ENCODE measurements at regions not wholly inside any gene's neighbourhood (a gene's known extent, or its start where the extent isn't known, plus 50 kb on each side); places are given as distances from the start of the nearest gene placed in this dataset.

GRCh38 chr7:128145191-128145590 is 95.9 kb upstream of the LEP start:
- Histone ChIP-seq H3K4me1 (no peaks in the 10 kb centered on the region), H3K4me3 (no peak overlapping the region), H3K27me3 (ENCODE audit: low read depth) (peaks cover 33% of the 10 kb centered on the region), H3K9me3 (no peaks in the 10 kb centered on the region), H3K36me3 (replicated peaks) (no peaks in the 10 kb centered on the region)
- in situ Hi-C loops (cut with MboI; ENCODE audit: low sequenced_read_pairs), result no loop called here
- no peak for DNase-seq (ENCODE audit: low spot score in 2 of 2)

GRCh38 chr7:128146052-128146451 is 95.0 kb upstream of the LEP start:
- no peaks in the 10 kb centered on the region for H3K36me3 ChIP-seq (replicated peaks)
- DNase-seq (ENCODE audit: low spot score in 2 of 2), result no peak
- H3K4me1 ChIP-seq, result no peaks in the 10 kb centered on the region
- H3K9me3 ChIP-seq, result no peaks in the 10 kb centered on the region
- H3K27me3 ChIP-seq (ENCODE audit: low read depth), result peaks cover 41% of the 10 kb centered on the region
- no peak overlapping the region for H3K4me3 ChIP-seq
- in situ Hi-C loops (cut with MboI; ENCODE audit: low sequenced_read_pairs), result no loop called here

- DNase-seq (ENCODE audit: low spot score in 2 of 2), result no peak
- no peaks in the 10 kb centered on the region for H3K36me3 ChIP-seq (replicated peaks)
- no peak overlapping the region for H3K4me3 ChIP-seq
- no peaks in the 10 kb centered on the region for H3K9me3 ChIP-seq
- no peaks in the 10 kb centered on the region for H3K4me1 ChIP-seq
- in situ Hi-C loops (cut with MboI; ENCODE audit: low sequenced_read_pairs), result no loop called here
- H3K27me3 ChIP-seq (ENCODE audit: low read depth), result peaks cover 25% of the 10 kb centered on the region
Measured at GRCh38 chr7:128148676-128149075, 92.4 kb upstream of the LEP start.

- no peaks in the 10 kb centered on the region for H3K4me1 ChIP-seq
- no peaks in the 10 kb centered on the region for H3K9me3 ChIP-seq
- H3K27me3 ChIP-seq (ENCODE audit: low read depth), result peaks cover 21% of the 10 kb centered on the region
- DNase-seq (ENCODE audit: low spot score in 2 of 2), result no peak
- no peaks in the 10 kb centered on the region for H3K36me3 ChIP-seq (replicated peaks)
- H3K4me3 ChIP-seq, result no peak overlapping the region
- in situ Hi-C loops (cut with MboI; ENCODE audit: low sequenced_read_pairs), result no loop called here
Measured at GRCh38 chr7:128150223-128150865, 90.7 kb upstream of the LEP start.

- in situ Hi-C loops (cut with MboI; ENCODE audit: low sequenced_read_pairs), result no loop called here
- H3K4me1 ChIP-seq, result no peaks in the 10 kb centered on the region
- no peaks in the 10 kb centered on the region for H3K9me3 ChIP-seq
- no peak for DNase-seq (ENCODE audit: low spot score in 2 of 2)
- no peaks in the 10 kb centered on the region for H3K36me3 ChIP-seq (replicated peaks)
- H3K4me3 ChIP-seq, result no peak overlapping the region
- H3K27me3 ChIP-seq (ENCODE audit: low read depth), result peaks cover 15% of the 10 kb centered on the region
Measured at GRCh38 chr7:128151635-128152034, 89.4 kb upstream of the LEP start.

- Histone ChIP-seq H3K27me3 (ENCODE audit: low read depth) (peaks cover 19% of the 10 kb centered on the region), H3K4me1 (no peaks in the 10 kb centered on the region), H3K9me3 (no peaks in the 10 kb centered on the region), H3K36me3 (replicated peaks) (no peaks in the 10 kb centered on the region), H3K4me3 (no peak overlapping the region)
- DNase-seq (ENCODE audit: low spot score in 2 of 2), result no peak
- in situ Hi-C loops (cut with MboI; ENCODE audit: low sequenced_read_pairs), result no loop called here
Measured at GRCh38 chr7:128152721-128153120, 88.4 kb upstream of the LEP start.

GRCh38 chr7:128153436-128153835 is 87.6 kb upstream of the LEP start:
- Histone ChIP-seq H3K4me1 (no peaks in the 10 kb centered on the region), H3K9me3 (no peaks in the 10 kb centered on the region), H3K36me3 (replicated peaks) (no peaks in the 10 kb centered on the region), H3K4me3 (no peak overlapping the region), H3K27me3 (ENCODE audit: low read depth) (peaks cover 21% of the 10 kb centered on the region)
- DNase-seq (ENCODE audit: low spot score in 2 of 2), result no peak
- in situ Hi-C loops (cut with MboI; ENCODE audit: low sequenced_read_pairs), result no loop called here

- in situ Hi-C loops (cut with MboI; ENCODE audit: low sequenced_read_pairs), result no loop called here
- H3K4me3 ChIP-seq, result no peak overlapping the region
- H3K36me3 ChIP-seq (replicated peaks), result no peaks in the 10 kb centered on the region
- H3K27me3 ChIP-seq (ENCODE audit: low read depth), result peaks cover 26% of the 10 kb centered on the region
- H3K4me1 ChIP-seq, result no peaks in the 10 kb centered on the region
- no peaks in the 10 kb centered on the region for H3K9me3 ChIP-seq
- DNase-seq (ENCODE audit: low spot score in 2 of 2), result no peak
Measured at GRCh38 chr7:128154504-128154903, 86.6 kb upstream of the LEP start.

- no peak for DNase-seq (ENCODE audit: low spot score in 2 of 2)
- Histone ChIP-seq H3K36me3 (replicated peaks) (no peaks in the 10 kb centered on the region), H3K27me3 (ENCODE audit: low read depth) (peaks cover 26% of the 10 kb centered on the region), H3K9me3 (no peaks in the 10 kb centered on the region), H3K4me1 (no peaks in the 10 kb centered on the region), H3K4me3 (no peak overlapping the region)
- in situ Hi-C loops (cut with MboI; ENCODE audit: low sequenced_read_pairs), result no loop called here
Measured at GRCh38 chr7:128155100-128155740, 85.9 kb upstream of the LEP start.

- no peak for DNase-seq (ENCODE audit: low spot score in 2 of 2)
- peaks cover 13% of the 10 kb centered on the region; the same call in 1 of the 2 replicates for H3K27me3 ChIP-seq (ENCODE audit: low read depth)
- no peaks in the 10 kb centered on the region for H3K36me3 ChIP-seq (replicated peaks)
- no peaks in the 10 kb centered on the region for H3K4me1 ChIP-seq
- no peaks in the 10 kb centered on the region for H3K9me3 ChIP-seq
- no peak overlapping the region for H3K4me3 ChIP-seq
- in situ Hi-C loops (cut with MboI; ENCODE audit: low sequenced_read_pairs), result no loop called here
Measured at GRCh38 chr7:128157906-128158305, 83.2 kb upstream of the LEP start.

GRCh38 chr7:128158370-128158769 is 82.7 kb upstream of the LEP start:
- H3K36me3 ChIP-seq (replicated peaks), result no peaks in the 10 kb centered on the region
- no peak overlapping the region for H3K4me3 ChIP-seq
- H3K27me3 ChIP-seq (ENCODE audit: low read depth), result peaks cover 17% of the 10 kb centered on the region; the same call in 1 of the 2 replicates
- in situ Hi-C loops (cut with MboI; ENCODE audit: low sequenced_read_pairs), result no loop called here
- no peak for DNase-seq (ENCODE audit: low spot score in 2 of 2)
- no peaks in the 10 kb centered on the region for H3K9me3 ChIP-seq
- H3K4me1 ChIP-seq, result no peaks in the 10 kb centered on the region

GRCh38 chr7:128160296-128160695 is 80.8 kb upstream of the LEP start:
- Histone ChIP-seq H3K36me3 (replicated peaks) (no peaks in the 10 kb centered on the region), H3K27me3 (ENCODE audit: low read depth) (peaks cover 26% of the 10 kb centered on the region), H3K4me3 (no peak overlapping the region), H3K9me3 (no peaks in the 10 kb centered on the region), H3K4me1 (no peaks in the 10 kb centered on the region)
- no peak for DNase-seq (ENCODE audit: low spot score in 2 of 2)
- in situ Hi-C loops (cut with MboI; ENCODE audit: low sequenced_read_pairs), result no loop called here

GRCh38 chr7:128161466-128162125 is 79.5 kb upstream of the LEP start:
- DNase-seq (ENCODE audit: low spot score in 2 of 2), result no peak
- Histone ChIP-seq H3K27me3 (ENCODE audit: low read depth) (peaks cover 39% of the 10 kb centered on the region), H3K4me1 (no peaks in the 10 kb centered on the region), H3K9me3 (no peaks in the 10 kb centered on the region), H3K4me3 (no peak overlapping the region), H3K36me3 (replicated peaks) (no peaks in the 10 kb centered on the region)
- in situ Hi-C loops (cut with MboI; ENCODE audit: low sequenced_read_pairs), result no loop called here

GRCh38 chr7:128162666-128163065 is 78.4 kb upstream of the LEP start:
- H3K9me3 ChIP-seq, result no peaks in the 10 kb centered on the region
- H3K4me3 ChIP-seq, result no peak overlapping the region
- H3K36me3 ChIP-seq (replicated peaks), result no peaks in the 10 kb centered on the region
- H3K27me3 ChIP-seq (ENCODE audit: low read depth), result peaks cover 44% of the 10 kb centered on the region
- in situ Hi-C loops (cut with MboI; ENCODE audit: low sequenced_read_pairs), result no loop called here
- DNase-seq (ENCODE audit: low spot score in 2 of 2), result no peak
- H3K4me1 ChIP-seq, result no peaks in the 10 kb centered on the region
